Prostate gland (tissue), 2 donors: ENCODE measurements at regions not wholly inside any gene's neighbourhood (a gene's known extent, or its start where the extent isn't known, plus 50 kb on each side); places are given as distances from the start of the nearest gene placed in this dataset.

Experiments used
- POLR2A ChIP-seq: fragments of 450-650 bp; IDR thresholded peaks from one replicate; pipeline ENCODE4 v1.6.1; 2016; ENCODE audit warnings: antibody characterized with exemption, mild to moderate bottlenecking
- TF ChIP-seq, protein P1 (sequence below), 4 experiments: fragments of 200-600 bp in 2 of 4; fragments of 450-650 bp in 2 of 4; sonication (generic) in 2 of 4; IDR thresholded peaks; 1 replicate in 3 of 4; 2 replicates in 1 of 4; pipeline ENCODE4 v1.5.1; 2016 to 2019; ENCODE audit warnings: antibody characterized with exemption in 4 of 4, mild to moderate bottlenecking in 2 of 4, moderate library complexity in 2 of 4

DNA sequence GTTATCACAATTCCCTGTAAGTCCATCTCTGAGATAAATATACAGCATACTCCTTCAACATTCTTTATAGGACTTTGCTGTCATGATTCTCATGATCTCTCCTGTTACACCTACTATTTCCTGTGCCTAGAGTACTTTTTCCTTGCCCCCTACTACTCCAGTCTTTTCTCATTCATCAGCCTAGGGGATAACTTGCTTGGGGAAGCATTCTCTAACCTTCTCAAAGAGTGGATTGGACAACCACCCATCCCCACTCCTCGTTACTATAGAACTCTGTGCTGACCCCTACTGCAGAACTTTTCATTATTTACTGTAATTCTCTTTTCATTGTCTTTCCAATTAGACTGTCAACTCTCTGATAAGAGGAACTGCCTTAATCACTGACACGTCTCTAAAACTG, 57.4 kb upstream of the TFEC start:
- TF ChIP-seq, protein P1, sequence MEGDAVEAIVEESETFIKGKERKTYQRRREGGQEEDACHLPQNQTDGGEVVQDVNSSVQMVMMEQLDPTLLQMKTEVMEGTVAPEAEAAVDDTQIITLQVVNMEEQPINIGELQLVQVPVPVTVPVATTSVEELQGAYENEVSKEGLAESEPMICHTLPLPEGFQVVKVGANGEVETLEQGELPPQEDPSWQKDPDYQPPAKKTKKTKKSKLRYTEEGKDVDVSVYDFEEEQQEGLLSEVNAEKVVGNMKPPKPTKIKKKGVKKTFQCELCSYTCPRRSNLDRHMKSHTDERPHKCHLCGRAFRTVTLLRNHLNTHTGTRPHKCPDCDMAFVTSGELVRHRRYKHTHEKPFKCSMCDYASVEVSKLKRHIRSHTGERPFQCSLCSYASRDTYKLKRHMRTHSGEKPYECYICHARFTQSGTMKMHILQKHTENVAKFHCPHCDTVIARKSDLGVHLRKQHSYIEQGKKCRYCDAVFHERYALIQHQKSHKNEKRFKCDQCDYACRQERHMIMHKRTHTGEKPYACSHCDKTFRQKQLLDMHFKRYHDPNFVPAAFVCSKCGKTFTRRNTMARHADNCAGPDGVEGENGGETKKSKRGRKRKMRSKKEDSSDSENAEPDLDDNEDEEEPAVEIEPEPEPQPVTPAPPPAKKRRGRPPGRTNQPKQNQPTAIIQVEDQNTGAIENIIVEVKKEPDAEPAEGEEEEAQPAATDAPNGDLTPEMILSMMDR (IDR thresholded peaks at IDR 0.05), result no peak
- TF ChIP-seq POLR2A, result no peak
